Cardiac fibroblast (primary cell): ENCODE measurements at regions not wholly inside any gene's neighbourhood (a gene's known extent, or its start where the extent isn't known, plus 50 kb on each side); places are given as distances from the start of the nearest gene placed in this dataset.

Source experiments
- DNase-seq, 2 donors: peaks; one replicate each; pipeline versions ENCODE4 v3.0.0 to v3.0.0-alpha.2; 2010; ENCODE audit warnings: low read depth in 2 of 2
- H3K4me3 ChIP-seq, 2 donors: replicated peaks in 1 of 2; 1 replicate in 1 of 2; 2 replicates in 1 of 2; pipeline ENCODE4 v1.5.1; 2011; ENCODE audit warnings: low read depth in 2 of 2, low read length in 2 of 2, mild to moderate bottlenecking in 2 of 2, moderate library complexity in 1 of 2
- TF ChIP-seq, protein P1 (sequence below): IDR thresholded peaks from one replicate; pipeline ENCODE4 v1.5.1; 2011; ENCODE audit warnings: low read depth, mild to moderate bottlenecking, low read length, inconsistent platforms

DNA sequence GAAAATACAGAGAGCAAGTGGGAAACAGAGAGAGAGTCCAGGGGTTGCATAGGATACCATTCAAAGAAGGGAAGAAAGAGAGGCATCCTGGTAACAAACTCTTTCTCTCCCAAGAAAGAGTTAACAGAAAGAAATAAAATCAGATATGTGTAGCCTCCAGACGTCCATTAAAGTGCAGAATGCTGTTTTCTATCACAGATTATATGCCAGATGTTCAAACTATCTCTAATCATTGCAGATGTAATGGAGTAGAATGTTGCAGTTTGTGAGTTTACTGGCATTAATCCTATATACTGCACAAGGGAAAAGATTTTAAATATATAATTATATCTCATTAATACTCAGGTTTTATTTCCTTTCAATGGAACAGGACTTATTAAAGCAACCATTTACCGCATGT lies 369.4 kb downstream of the ZNF536 start:
- H3K4me3 ChIP-seq, result no peak overlapping the region
- TF ChIP-seq, protein P1, sequence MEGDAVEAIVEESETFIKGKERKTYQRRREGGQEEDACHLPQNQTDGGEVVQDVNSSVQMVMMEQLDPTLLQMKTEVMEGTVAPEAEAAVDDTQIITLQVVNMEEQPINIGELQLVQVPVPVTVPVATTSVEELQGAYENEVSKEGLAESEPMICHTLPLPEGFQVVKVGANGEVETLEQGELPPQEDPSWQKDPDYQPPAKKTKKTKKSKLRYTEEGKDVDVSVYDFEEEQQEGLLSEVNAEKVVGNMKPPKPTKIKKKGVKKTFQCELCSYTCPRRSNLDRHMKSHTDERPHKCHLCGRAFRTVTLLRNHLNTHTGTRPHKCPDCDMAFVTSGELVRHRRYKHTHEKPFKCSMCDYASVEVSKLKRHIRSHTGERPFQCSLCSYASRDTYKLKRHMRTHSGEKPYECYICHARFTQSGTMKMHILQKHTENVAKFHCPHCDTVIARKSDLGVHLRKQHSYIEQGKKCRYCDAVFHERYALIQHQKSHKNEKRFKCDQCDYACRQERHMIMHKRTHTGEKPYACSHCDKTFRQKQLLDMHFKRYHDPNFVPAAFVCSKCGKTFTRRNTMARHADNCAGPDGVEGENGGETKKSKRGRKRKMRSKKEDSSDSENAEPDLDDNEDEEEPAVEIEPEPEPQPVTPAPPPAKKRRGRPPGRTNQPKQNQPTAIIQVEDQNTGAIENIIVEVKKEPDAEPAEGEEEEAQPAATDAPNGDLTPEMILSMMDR, result no peak
- DNase-seq, result no peak

DNA sequence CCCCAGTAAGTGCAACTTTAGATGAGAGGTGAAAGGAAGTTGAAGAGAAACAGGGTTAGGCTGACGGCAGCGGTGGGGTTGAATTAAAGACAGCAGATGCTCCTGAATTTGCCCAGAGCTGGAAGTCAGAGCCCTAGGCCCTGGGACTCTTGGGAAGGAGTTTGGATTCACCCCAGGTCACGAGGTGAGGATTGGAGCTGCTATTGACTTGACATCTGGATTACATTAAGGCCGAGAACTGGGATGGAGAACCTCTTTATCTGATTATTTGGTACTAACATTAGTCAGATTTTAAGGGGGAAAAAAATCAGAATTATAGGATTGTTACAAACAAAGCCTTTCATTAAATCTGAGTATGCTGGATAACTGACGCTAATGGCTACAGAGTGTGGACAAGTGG lies 367.2 kb downstream of the ZNF536 start:
- DNase-seq, result no peak
- no peak overlapping the region for H3K4me3 ChIP-seq
- TF ChIP-seq, protein P1, result no peak

DNA sequence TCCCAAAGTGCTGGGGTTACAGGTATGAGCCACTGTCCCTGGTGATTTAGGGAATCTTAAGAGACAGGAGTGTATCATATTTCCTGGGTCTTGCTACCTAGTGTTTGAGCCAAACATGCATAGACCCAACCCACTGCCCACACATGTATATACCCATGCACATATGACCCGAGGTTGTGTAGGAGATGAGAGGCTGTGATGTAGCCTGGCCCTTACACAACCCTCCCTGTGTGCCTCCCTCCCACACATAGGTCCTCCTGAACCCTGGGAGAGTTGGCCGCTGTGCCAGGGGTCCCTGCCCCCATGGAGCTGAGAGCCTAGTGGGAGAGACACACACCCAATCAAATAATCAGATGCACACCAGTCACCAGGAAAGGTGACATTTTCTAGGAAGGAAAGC lies 365.9 kb downstream of the ZNF536 start:
- no peak overlapping the region for H3K4me3 ChIP-seq
- TF ChIP-seq, protein P1, result no peak
- DNase-seq, result no peak

DNA sequence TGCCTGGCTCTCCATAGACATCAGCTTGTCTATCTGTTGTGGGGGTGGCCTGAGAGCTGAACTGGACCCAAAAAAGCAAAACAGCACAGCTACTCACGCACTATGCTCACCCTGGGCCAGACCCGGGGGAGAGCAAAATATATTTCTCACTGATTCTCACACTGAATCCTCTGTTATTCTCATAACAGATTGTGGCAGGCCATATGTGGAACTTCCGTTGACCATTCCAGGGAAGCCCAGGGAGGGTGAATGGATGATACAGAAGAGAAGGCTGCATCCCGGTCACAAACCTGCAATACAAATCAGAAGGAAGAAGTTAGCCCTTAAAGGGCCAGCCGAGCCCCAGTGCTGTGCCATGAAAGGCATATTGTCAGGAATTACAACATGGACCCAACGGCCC lies 362.5 kb downstream of the ZNF536 start:
- TF ChIP-seq, protein P1, result no peak
- H3K4me3 ChIP-seq, result no peak overlapping the region
- no peak for DNase-seq

DNA sequence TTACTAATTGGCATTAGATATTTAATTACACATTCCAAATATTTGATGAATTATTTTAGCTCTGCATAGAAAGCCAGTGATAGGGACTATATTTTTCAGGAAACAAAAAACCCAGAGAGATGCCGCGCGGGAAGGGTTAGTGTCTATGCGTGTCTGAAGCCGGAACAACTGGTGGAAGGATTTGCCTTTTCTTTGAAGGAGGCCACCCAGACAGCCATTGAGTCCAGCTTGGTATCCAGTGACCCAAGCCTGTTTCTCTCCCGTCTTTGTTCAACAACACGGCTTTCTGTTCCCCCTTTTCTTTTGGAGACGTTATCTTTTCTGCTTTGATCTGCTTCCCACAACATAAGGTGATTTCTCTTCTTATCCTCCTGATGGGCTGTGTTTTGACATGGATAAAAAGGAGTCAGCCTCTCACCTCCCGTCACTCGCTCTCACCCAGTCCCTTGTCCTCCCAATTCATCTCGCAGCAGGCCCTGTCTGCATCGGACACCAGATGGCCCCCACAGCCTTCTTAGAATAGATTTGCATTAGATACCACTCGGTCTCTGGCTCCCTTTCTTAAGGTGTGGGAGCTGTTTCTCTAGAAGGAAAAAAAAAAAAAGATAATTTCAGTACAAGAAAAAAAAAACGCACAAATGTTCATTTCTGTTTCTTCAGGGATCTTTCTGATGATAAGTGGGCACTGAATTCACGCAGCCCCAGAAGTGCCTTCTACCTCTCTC lies 361.8 kb downstream of the ZNF536 start:
- H3K4me3 ChIP-seq, result no peak overlapping the region
- TF ChIP-seq, protein P1, result no peak
- DNase-seq, result no peak

DNA sequence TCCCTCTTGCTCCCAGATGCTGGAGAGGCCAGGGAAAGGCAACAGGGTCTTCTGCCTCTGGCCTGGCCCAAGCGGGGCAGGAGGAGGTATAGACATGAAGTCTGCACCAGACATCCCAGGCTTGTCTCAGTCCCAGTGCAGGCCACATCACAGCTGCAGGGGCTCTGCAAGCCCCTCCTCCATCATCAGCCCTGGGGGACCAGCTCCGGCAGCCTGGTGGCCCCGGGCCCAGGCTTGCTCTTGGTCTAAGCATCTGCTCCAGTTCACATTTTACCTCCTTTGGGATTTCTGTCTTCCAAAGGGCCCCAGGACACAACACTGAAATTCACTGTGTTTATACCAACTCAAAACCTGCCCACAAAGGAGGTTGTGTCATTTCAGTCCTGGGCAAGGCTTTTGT lies 359.4 kb downstream of the ZNF536 start:
- TF ChIP-seq, protein P1, result no peak
- DNase-seq, result no peak
- H3K4me3 ChIP-seq, result no peak overlapping the region

GRCh38 chr19:30729451-30729850 lies 357.3 kb downstream of the ZNF536 start:
- no peak overlapping the region for H3K4me3 ChIP-seq
- TF ChIP-seq, protein P1, result no peak

More at GRCh38 chr19:30729451-30729850, 357.3 kb downstream of the ZNF536 start:
- no peak for DNase-seq
